Thyroid gland (tissue), 4 donors: ENCODE measurements at regions not wholly inside any gene's neighbourhood (a gene's known extent, or its start where the extent isn't known, plus 50 kb on each side); places are given as distances from the start of the nearest gene placed in this dataset.

Source experiments
- DNase-seq, 2 donors: peaks; one replicate each; pipeline ENCODE4 v3.0.0-alpha.2; 2019
- H3K27ac ChIP-seq, 3 donors: fragments of 200-600 bp; sonication (generic); 1 replicate in 2 of 3; 2 replicates in 1 of 3; pipeline ENCODE4 v1.5.1; 2016 to 2019; ENCODE audit warnings: mild to moderate bottlenecking in 1 of 3, moderate library complexity in 1 of 3
- H3K27me3 ChIP-seq: fragments of 200-600 bp; sonication (generic); one replicate; pipeline ENCODE4 v1.5.1; 2019
- H3K36me3 ChIP-seq, 2 donors: fragments of 200-600 bp; sonication (generic); one replicate each; pipeline ENCODE4 v1.5.1; 2016 to 2019
- H3K4me1 ChIP-seq, 2 donors: fragments of 200-600 bp; sonication (generic); one replicate each; pipeline ENCODE4 v1.5.1; 2017 to 2019
- H3K4me3 ChIP-seq, 3 donors: fragments of 200-600 bp; sonication (generic); replicated peaks in 1 of 3; 1 replicate in 2 of 3; 2 replicates in 1 of 3; pipeline ENCODE4 v1.5.1; 2016; ENCODE audit warnings: mild to moderate bottlenecking in 1 of 3
- H3K9me3 ChIP-seq: fragments of 200-600 bp; sonication (generic); one replicate; pipeline ENCODE4 v1.5.1; 2017
- POLR2A ChIP-seq, 2 donors: fragments of 450-650 bp; IDR thresholded peaks; one replicate each; pipeline ENCODE4 v1.6.1; 2017; ENCODE audit warnings: antibody characterized with exemption in 2 of 2, mild to moderate bottlenecking in 2 of 2, moderate library complexity in 1 of 2
- WGBS, 2 donors: methylation state at CpG; one replicate each; pipeline ENCODE4 v1.1.5; 2017; 5-methylcytosine and 5-hydroxymethylcytosine counted together
- intact Hi-C: fragments of 100-400 bp; cut with DNase I; formaldehyde crosslinking; loops from one replicate; pipeline ENCODE4 v1.15.1; 2023
- TF ChIP-seq, protein P1 (sequence below), 6 experiments: fragments of 200-600 bp in 3 of 6; fragments of 450-650 bp in 3 of 6; sonication (generic) in 3 of 6; IDR thresholded peaks; one replicate each; pipeline ENCODE4 v1.5.1; 2016 to 2019; ENCODE audit warnings: antibody characterized with exemption in 6 of 6, mild to moderate bottlenecking in 2 of 6, inconsistent platforms in 1 of 6, moderate library complexity in 1 of 6

DNA sequence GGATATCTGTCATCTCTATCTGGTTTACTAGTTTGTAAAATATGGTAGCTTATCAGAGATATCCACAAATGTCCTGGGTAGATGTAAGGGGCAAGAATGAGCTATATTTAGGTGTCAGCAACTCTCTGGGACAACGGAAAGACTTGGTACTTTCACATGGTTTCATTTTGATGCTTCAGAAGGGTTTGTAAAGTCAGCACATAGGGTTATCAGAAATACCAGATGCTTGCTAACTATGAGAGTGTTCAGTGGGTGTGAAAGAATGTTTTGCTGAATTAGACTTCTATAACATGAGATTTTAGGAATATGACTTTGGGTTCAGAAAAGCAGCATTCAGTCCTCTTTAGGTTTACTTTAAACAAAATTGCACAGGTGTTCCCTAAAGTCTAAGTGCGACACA lies 466.5 kb upstream of the PDZRN3 start:
- no peaks in the 10 kb centered on the region for H3K27me3 ChIP-seq
- H3K36me3 ChIP-seq, result no peaks in the 10 kb centered on the region
- intact Hi-C loops, result no loop called here
- H3K27ac ChIP-seq, result no peak overlapping the region
- H3K4me3 ChIP-seq, result no peak overlapping the region
- no peak for TF ChIP-seq POLR2A (IDR thresholded peaks at IDR 0.05)
- TF ChIP-seq, protein P1, sequence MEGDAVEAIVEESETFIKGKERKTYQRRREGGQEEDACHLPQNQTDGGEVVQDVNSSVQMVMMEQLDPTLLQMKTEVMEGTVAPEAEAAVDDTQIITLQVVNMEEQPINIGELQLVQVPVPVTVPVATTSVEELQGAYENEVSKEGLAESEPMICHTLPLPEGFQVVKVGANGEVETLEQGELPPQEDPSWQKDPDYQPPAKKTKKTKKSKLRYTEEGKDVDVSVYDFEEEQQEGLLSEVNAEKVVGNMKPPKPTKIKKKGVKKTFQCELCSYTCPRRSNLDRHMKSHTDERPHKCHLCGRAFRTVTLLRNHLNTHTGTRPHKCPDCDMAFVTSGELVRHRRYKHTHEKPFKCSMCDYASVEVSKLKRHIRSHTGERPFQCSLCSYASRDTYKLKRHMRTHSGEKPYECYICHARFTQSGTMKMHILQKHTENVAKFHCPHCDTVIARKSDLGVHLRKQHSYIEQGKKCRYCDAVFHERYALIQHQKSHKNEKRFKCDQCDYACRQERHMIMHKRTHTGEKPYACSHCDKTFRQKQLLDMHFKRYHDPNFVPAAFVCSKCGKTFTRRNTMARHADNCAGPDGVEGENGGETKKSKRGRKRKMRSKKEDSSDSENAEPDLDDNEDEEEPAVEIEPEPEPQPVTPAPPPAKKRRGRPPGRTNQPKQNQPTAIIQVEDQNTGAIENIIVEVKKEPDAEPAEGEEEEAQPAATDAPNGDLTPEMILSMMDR (IDR thresholded peaks at IDR 0.05), result no peak
- no peak for DNase-seq
- 67 to 73% methylated on average over 2 of the region's 2 CpGs for WGBS, 2 donors
- H3K9me3 ChIP-seq, result no peaks in the 10 kb centered on the region
- no peaks in the 10 kb centered on the region for H3K4me1 ChIP-seq

DNA sequence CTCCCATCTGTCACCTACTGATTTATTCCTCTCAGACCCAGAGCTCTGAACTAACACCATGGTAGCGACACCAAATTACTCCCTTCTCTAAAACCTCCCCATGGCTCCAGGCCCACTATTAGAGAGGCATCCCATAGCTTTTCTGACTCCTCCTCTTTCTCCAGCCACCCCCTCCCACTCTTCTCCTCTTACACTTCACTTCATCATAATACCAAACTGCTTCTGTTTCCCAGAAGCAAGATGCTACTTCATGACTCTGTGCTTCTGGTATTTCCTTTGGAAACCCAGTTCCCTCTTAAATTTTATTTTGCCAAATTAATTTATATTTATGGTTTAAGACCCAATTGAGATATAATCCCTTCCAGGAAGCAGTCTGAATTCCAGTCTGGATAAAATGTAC lies 465.1 kb upstream of the PDZRN3 start:
- Histone ChIP-seq H3K4me3 (no peak overlapping the region), H3K36me3 (no peaks in the 10 kb centered on the region), H3K27me3 (no peaks in the 10 kb centered on the region), H3K4me1 (no peaks in the 10 kb centered on the region), H3K9me3 (no peaks in the 10 kb centered on the region), H3K27ac (no peak overlapping the region)
- no peak for TF ChIP-seq POLR2A (IDR thresholded peaks at IDR 0.05)
- TF ChIP-seq, protein P1 (IDR thresholded peaks at IDR 0.05), result no peak
- no peak for DNase-seq
- intact Hi-C loops, result no loop called here
- 81 to 85% methylated on average over 1 of the region's 1 CpG for WGBS, 2 donors

DNA sequence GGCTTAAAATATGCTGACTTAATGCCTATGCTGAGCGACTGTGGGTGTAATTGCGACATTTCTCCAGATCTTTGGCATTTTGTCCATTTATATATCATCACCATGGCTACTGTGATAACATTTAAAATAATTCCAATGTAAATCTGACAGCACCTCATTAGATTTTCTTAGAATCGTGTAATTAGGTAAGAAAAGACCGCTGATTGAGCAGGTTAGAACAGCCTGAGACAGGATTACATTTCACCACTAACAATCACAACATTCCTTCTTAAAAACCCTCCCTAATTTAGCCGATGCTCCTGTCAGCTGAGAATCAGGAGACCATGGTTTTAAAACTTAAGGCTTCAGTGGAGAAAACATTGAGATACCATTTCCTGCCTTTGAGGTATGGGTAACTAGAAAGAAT lies 455.3 kb upstream of the PDZRN3 start:
- Histone ChIP-seq H3K9me3 (no peaks in the 10 kb centered on the region), H3K4me1 (no peaks in the 10 kb centered on the region), H3K36me3 (no peaks in the 10 kb centered on the region), H3K27me3 (no peaks in the 10 kb centered on the region), H3K4me3 (no peak overlapping the region), H3K27ac (no peak overlapping the region)
- TF ChIP-seq, protein P1 (IDR thresholded peaks at IDR 0.05), result no peak
- TF ChIP-seq POLR2A (IDR thresholded peaks at IDR 0.05), result no peak
- 56 to 60% methylated on average over 5 of the region's 5 CpGs for WGBS, 2 donors
- intact Hi-C loops, result no loop called here
- DNase-seq, result no peak

DNA sequence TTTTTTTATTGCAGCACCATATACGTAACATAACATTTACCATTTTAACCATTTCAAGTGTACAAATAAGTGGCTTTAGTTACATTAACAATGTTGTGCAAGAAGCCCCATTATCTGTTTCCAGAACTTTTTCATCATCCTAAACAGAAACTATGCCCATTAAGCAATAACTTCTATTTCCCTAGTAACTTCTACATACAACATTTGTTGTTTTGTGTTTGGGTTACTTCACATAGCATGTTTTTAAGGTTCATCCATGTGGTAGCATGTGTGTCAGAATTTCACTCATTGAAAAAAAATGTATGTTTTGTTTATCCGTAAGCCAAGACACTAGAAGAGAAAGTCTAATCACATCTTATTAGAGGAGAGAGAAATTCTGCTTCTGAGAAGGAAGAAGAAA lies 450.5 kb upstream of the PDZRN3 start:
- intact Hi-C loops, result no loop called here
- TF ChIP-seq POLR2A (IDR thresholded peaks at IDR 0.05), result no peak
- TF ChIP-seq, protein P1 (IDR thresholded peaks at IDR 0.05), result no peak
- Histone ChIP-seq H3K36me3 (no peaks in the 10 kb centered on the region), H3K27me3 (no peaks in the 10 kb centered on the region), H3K4me1 (no peaks in the 10 kb centered on the region), H3K9me3 (no peaks in the 10 kb centered on the region), H3K27ac (no peak overlapping the region), H3K4me3 (no peak overlapping the region)
- WGBS, 2 donors, result 69 to 73% methylated on average over 2 of the region's 2 CpGs
- DNase-seq, result no peak

DNA sequence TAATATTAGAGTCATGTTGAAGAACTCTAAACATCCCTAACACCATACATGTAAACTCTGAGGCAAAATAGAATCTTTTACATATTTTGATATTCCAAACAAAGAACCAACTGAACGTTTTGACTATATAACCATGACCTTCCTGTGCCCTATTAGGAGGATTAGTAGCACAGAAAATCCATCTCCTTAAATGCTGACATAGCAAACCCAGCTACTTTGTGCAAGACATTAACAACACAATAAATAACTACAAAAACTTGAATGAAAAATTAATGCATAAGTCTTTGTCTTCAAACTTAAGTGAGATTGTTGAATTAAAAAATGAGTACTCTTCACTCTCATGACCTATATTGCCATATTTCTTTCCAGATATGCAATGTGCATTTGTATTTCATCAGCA lies 450.0 kb upstream of the PDZRN3 start:
- no peak for DNase-seq
- H3K36me3 ChIP-seq, result no peaks in the 10 kb centered on the region
- H3K27ac ChIP-seq, result no peak overlapping the region
- intact Hi-C loops, result no loop called here
- no peaks in the 10 kb centered on the region for H3K9me3 ChIP-seq
- TF ChIP-seq POLR2A (IDR thresholded peaks at IDR 0.05), result no peak
- TF ChIP-seq, protein P1 (IDR thresholded peaks at IDR 0.05), result no peak
- WGBS, 2 donors, result 54 to 56% methylated on average over 1 of the region's 1 CpG
- H3K27me3 ChIP-seq, result no peaks in the 10 kb centered on the region
- no peaks in the 10 kb centered on the region for H3K4me1 ChIP-seq
- H3K4me3 ChIP-seq, result no peak overlapping the region
